ENCODE measurements at regions not wholly inside any gene's neighbourhood (a gene's known extent, or its start where the extent isn't known, plus 50 kb on each side); places are given as distances from the start of the nearest gene placed in this dataset.

DNA sequence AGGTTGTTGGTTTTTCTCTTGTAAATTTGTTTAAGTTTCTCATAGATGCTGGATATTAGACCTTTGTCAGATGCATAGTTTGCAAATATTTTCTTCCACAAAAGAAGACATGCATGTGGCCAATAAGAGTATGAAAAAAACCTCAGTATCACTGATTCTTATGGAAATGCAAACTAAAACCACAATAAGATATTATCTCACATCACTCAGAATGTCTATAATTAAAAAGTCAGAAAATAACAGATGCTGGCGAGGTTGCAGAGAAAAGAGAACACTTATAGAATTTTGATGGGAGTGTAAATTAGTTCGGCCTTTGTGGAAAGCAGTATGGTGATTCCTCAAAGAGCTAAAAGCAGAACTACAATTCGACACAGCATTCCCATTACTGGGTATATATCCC, 1355.6 kb downstream of the FAM133A start:
- Histone ChIP-seq H3K9ac (no peak overlapping the region), H3K9me3 (replicated peaks in 1 of 11) (no peaks in the 10 kb centered on the region), H4K20me1 (no peaks in the 10 kb centered on the region), H3K27me3 (peaks cover 4 to 90% (median 81%) of the 10 kb centered on the region in 11 experiments; a peak in 20 of 22 replicates), H3K4me1 (no peaks in the 10 kb centered on the region), H3K4me3 (no peak overlapping the region), H3K4me2 (no peak overlapping the region), H3K27ac (no peak overlapping the region), H3K36me3 (no peaks in the 10 kb centered on the region)
- no peak for TF ChIP-seq Cebpa-rat (IDR thresholded peaks at IDR 0.05)

DNA sequence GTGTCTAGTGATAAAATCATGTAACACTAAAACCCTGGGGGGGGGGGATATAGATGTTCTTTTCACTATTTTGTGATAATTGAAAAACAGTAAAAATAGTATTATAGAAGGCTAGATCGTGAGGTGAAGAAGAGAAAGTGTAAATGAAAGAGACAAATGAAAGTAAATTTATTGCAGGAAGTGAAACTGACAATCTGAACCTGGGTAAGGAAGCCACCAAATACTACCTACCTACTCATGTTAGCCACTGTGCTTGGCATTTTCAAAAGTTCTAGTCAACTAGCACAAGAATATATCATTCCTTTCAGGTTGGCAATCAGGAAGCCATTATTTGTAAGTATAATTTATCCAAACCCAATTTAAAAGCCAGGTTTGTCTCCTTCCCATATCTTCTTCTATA, 1366.1 kb downstream of the FAM133A start:
- no peaks in the 10 kb centered on the region for H3K36me3 ChIP-seq
- no peak overlapping the region for H3K9ac ChIP-seq
- peaks cover 56 to 100% (median 86%) of the 10 kb centered on the region in 11 experiments for H3K27me3 ChIP-seq
- H3K4me1 ChIP-seq: no peaks in the 10 kb centered on the region
- H3K27ac ChIP-seq: no peak overlapping the region
- no peak overlapping the region for H3K4me2 ChIP-seq
- H3K4me3 ChIP-seq: no peak overlapping the region
- no peak for TF ChIP-seq Cebpa-rat (IDR thresholded peaks at IDR 0.05)
- H4K20me1 ChIP-seq: no peaks in the 10 kb centered on the region
- H3K9me3 ChIP-seq (replicated peaks in 1 of 11): no peaks in the 10 kb centered on the region

DNA sequence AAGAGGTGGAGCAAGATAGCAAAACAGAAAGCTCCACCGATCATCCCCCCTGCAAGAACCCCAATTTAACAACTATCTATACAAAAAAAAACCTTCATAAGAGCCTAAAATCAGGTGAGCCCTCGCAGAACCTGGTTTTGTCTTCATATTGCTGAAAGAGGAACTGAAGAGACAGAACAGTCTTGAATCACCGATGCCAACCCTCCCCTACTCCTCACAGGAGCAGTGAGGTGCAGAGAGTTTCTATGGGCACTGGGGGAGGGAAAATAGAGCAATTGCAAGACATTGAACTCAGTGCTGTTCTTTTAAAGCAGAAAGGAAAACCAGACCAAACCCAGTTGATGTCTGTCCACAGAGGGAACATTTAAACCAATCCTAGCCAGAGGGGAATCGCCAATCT, 1370.3 kb downstream of the FAM133A start:
- no peak overlapping the region for H3K27ac ChIP-seq
- no peak overlapping the region for H3K4me3 ChIP-seq
- 0 out of 22 replicates have a peak, but pooled peaks cover 0 to 4% (median 0%) of the 10 kb centered on the region in 11 experiments for H4K20me1 ChIP-seq
- TF ChIP-seq Cebpa-rat (IDR thresholded peaks at IDR 0.05): no peak
- no peak overlapping the region for H3K9ac ChIP-seq
- H3K36me3 ChIP-seq: no peaks in the 10 kb centered on the region
- no peaks in the 10 kb centered on the region for H3K9me3 ChIP-seq (replicated peaks in 1 of 11)
- H3K4me2 ChIP-seq: no peak overlapping the region
- no peaks in the 10 kb centered on the region for H3K4me1 ChIP-seq
- H3K27me3 ChIP-seq: peaks cover 71 to 100% (median 93%) of the 10 kb centered on the region in 11 experiments

DNA sequence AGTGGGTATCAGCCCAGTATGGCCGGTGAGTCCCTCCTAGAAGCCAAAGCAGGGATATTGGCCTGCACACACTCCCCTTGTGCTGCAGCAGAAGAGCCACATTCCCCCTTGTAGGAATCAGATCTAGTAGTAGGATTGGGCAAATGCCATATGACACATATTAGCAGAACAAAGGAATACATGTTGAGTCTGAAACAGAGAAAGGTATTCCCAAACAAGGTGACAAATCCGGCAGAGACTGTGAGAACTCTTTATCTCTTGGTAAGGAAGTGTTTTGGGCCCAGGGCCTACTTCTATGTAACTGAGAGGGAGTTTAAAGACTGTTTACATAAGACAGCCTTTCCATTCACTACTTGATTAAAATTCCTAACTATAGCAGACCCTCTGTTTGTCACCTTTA, 1382.0 kb downstream of the FAM133A start:
- peaks cover 0 to 5% (median 0%) of the 10 kb centered on the region in 11 experiments; a peak in 2 of 22 replicates for H4K20me1 ChIP-seq
- H3K4me2 ChIP-seq: no peak overlapping the region
- H3K4me3 ChIP-seq: no peak overlapping the region
- no peak for TF ChIP-seq Cebpa-rat (IDR thresholded peaks at IDR 0.05)
- H3K9me3 ChIP-seq (replicated peaks in 1 of 11): no peaks in the 10 kb centered on the region
- no peaks in the 10 kb centered on the region for H3K36me3 ChIP-seq
- no peak overlapping the region for H3K9ac ChIP-seq
- H3K27me3 ChIP-seq: peaks cover 29 to 86% (median 49%) of the 10 kb centered on the region in 11 experiments; a peak in 21 of 22 replicates
- no peak overlapping the region for H3K27ac ChIP-seq
- H3K4me1 ChIP-seq: no peaks in the 10 kb centered on the region

DNA sequence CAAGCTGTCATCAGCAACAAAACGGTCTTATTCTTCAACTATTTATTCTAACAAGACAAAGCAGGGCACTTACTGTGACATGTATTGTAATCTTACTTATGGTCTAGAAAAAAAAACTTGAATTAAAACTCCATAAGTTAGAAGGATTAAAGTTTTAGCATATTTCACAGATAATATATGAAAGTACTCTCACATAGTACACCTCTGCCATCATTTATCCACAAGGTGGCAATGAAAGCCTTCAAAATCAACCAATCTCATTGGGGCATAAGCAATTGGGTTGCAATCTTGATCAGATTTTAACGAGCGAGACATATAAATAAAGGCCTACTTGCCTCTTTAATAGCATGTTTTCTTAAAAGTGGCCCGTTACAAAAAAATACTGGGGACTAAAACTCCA, 1382.9 kb downstream of the FAM133A start:
- no peaks in the 10 kb centered on the region for H3K4me1 ChIP-seq
- H3K9ac ChIP-seq: no peak overlapping the region
- H3K4me3 ChIP-seq: no peak overlapping the region
- H3K9me3 ChIP-seq (replicated peaks in 1 of 11): no peaks in the 10 kb centered on the region
- H3K27ac ChIP-seq: no peak overlapping the region
- no peak for TF ChIP-seq Cebpa-rat (IDR thresholded peaks at IDR 0.05)
- peaks cover 0 to 5% (median 0%) of the 10 kb centered on the region in 11 experiments; a peak in 2 of 22 replicates for H4K20me1 ChIP-seq
- peaks cover 28 to 86% (median 49%) of the 10 kb centered on the region in 11 experiments; a peak in 21 of 22 replicates for H3K27me3 ChIP-seq
- H3K4me2 ChIP-seq: no peak overlapping the region
- H3K36me3 ChIP-seq: no peaks in the 10 kb centered on the region

DNA sequence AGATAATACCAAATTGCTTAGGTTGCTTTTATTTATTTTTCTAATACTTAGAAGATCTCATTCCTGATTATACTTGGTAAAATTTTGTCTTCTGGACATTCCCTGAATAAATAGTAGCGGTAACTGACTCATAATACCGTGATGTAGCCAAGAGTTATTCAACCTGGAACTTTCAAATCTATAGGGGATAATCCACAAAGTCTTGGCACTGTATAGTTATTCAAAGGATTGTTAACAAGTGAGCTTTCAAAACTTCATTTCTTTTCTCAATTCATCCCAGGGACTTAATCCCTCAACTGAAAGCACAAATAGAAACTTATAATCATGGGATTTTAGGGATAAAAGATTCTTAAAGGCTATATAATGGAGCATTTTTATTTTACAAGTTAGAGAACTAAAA, 1383.3 kb downstream of the FAM133A start:
- no peak overlapping the region for H3K9ac ChIP-seq

DNA sequence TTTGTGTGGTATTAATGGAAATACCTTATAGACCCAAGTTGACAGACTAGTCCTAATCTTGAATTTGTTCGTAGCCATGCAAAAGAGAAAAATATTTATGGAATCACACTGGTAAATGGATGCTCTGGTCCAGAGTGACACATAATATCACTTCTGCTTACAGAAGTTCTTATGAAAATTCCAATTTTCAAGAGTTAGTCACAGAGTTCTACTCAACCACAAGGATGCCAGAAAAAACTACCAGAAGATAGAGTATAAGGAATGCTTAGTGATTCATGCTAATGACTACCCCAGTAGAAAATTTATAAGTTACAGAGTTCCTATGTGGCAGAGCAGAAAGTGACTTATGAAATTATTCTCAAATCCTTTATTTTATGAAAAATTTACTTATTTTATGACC, 1384.8 kb downstream of the FAM133A start:
- no peaks in the 10 kb centered on the region for H3K36me3 ChIP-seq
- no peak overlapping the region for H3K9ac ChIP-seq
- TF ChIP-seq Cebpa-rat (IDR thresholded peaks at IDR 0.05): no peak
- H3K9me3 ChIP-seq (replicated peaks in 1 of 11): no peaks in the 10 kb centered on the region
- H3K4me1 ChIP-seq: no peaks in the 10 kb centered on the region
- no peak overlapping the region for H3K4me2 ChIP-seq
- 0 out of 22 replicates have a peak, but pooled peaks cover 0 to 5% (median 0%) of the 10 kb centered on the region in 11 experiments for H4K20me1 ChIP-seq
- peaks cover 36 to 90% (median 58%) of the 10 kb centered on the region in 11 experiments for H3K27me3 ChIP-seq
- H3K27ac ChIP-seq: no peak overlapping the region
- no peak overlapping the region for H3K4me3 ChIP-seq

More for the DNA sequence above, 1383.3 kb downstream of the FAM133A start:
- Histone ChIP-seq H3K4me1 (no peaks in the 10 kb centered on the region), H3K27ac (no peak overlapping the region), H3K4me3 (no peak overlapping the region), H4K20me1 (0 out of 22 replicates have a peak, but pooled peaks cover 0 to 5% (median 0%) of the 10 kb centered on the region in 11 experiments), H3K9me3 (replicated peaks in 1 of 11) (no peaks in the 10 kb centered on the region), H3K4me2 (no peak overlapping the region), H3K27me3 (peaks cover 29 to 85% (median 49%) of the 10 kb centered on the region in 11 experiments; a peak in 21 of 22 replicates), H3K36me3 (no peaks in the 10 kb centered on the region)
- no peak for TF ChIP-seq Cebpa-rat (IDR thresholded peaks at IDR 0.05)

DNA sequence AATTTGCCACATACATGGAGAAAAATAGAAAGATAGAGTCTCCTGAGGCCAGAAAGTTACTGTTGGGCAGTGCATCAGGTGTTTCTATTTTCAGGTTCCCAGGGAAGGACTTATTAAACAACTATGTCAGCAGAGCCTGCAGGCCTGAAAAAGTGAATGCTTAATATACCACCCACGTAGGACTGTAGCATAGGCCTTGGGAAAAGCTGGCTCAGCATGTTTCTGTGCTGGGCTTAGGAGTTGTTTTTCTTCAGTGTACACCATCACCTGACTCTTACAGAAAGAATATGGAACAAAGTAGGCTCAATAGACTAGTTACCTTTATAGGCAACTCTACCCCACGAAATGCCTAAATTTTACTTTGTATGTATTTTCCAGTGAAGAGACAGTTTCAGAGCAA, 1385.9 kb downstream of the FAM133A start:
- H3K27ac ChIP-seq: no peak overlapping the region

DNA sequence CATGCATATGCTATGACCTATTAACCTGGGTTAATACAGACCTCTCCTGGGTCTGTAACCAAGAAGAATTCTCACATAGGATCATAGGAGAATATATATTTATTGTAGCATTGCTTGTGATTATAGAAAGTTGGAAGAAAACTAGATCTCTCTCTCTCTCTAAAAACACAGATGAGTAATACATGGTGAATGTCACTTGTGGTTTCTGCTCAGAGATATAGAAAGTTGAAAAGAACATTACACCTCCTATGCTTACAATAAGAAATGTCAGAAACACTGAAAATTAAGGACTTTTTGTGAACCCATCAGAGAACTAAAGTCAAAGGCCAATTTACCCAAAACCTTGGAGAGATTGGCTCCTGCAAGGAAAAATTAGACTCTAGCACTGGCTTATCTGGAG, 1389.5 kb downstream of the FAM133A start:
- no peak overlapping the region for H3K4me2 ChIP-seq
- no peak overlapping the region for H3K9ac ChIP-seq
- H3K27me3 ChIP-seq: peaks cover 71 to 99% (median 85%) of the 10 kb centered on the region in 11 experiments
- no peaks in the 10 kb centered on the region for H3K4me1 ChIP-seq
- H3K4me3 ChIP-seq: no peak overlapping the region
- no peaks in the 10 kb centered on the region for H3K9me3 ChIP-seq (replicated peaks in 1 of 11)
- TF ChIP-seq Cebpa-rat (IDR thresholded peaks at IDR 0.05): no peak
- no peak overlapping the region for H3K27ac ChIP-seq
- no peaks in the 10 kb centered on the region for H3K36me3 ChIP-seq
- peaks cover 0 to under 1% (median 0%) of the 10 kb centered on the region in 11 experiments; a peak in 1 of 22 replicates for H4K20me1 ChIP-seq

More for the DNA sequence above, 1385.9 kb downstream of the FAM133A start:
- 0 out of 22 replicates have a peak, but pooled peaks cover 0 to 5% (median 0%) of the 10 kb centered on the region in 11 experiments for H4K20me1 ChIP-seq
- no peaks in the 10 kb centered on the region for H3K36me3 ChIP-seq
- no peak for TF ChIP-seq Cebpa-rat (IDR thresholded peaks at IDR 0.05)
- no peaks in the 10 kb centered on the region for H3K4me1 ChIP-seq
- no peak overlapping the region for H3K4me3 ChIP-seq
- H3K9ac ChIP-seq: no peak overlapping the region
- no peak overlapping the region for H3K4me2 ChIP-seq
- no peaks in the 10 kb centered on the region for H3K9me3 ChIP-seq (replicated peaks in 1 of 11)
- H3K27me3 ChIP-seq: peaks cover 40 to 92% (median 60%) of the 10 kb centered on the region in 11 experiments

DNA sequence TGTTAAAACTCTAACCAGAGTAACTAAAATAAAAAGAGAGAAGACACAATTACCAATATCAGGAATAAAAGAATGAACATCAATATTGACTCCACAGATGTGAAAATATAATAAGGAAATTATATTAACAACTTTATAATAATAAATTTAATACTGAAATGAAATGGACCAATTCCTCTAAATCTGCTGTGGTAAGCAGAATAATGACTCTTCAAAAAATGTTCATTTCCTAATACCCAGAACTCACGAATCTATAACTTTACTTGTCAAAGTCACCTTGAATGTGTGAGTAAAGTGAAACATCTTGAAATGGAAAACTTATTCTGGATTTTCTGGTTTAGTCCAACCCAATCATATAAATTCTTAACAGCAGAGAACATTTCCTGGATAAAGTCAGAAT, 1391.1 kb downstream of the FAM133A start:
- Histone ChIP-seq H3K4me1 (no peaks in the 10 kb centered on the region), H3K4me2 (no peak overlapping the region), H4K20me1 (peaks cover 0 to 10% (median 0%) of the 10 kb centered on the region in 11 experiments; a peak in 1 of 22 replicates), H3K9ac (no peak overlapping the region), H3K27me3 (peaks cover 67 to 99% (median 88%) of the 10 kb centered on the region in 11 experiments), H3K36me3 (no peaks in the 10 kb centered on the region), H3K9me3 (replicated peaks in 1 of 11) (no peaks in the 10 kb centered on the region), H3K4me3 (no peak overlapping the region), H3K27ac (no peak overlapping the region)
- no peak for TF ChIP-seq Cebpa-rat (IDR thresholded peaks at IDR 0.05)
